Activated CD8-positive, alpha-beta memory T cell treated with anti-CD3 and anti-CD28 coated beads for 36 hours (primary cell): ENCODE measurements at regions not wholly inside any gene's neighbourhood (a gene's known extent, or its start where the extent isn't known, plus 50 kb on each side); places are given as distances from the start of the nearest gene placed in this dataset.

Experiments
- CTCF ChIA-PET: fragments of 350-600 bp; sonication (Branson Sonifier 250); formaldehyde crosslinking; loops from one replicate; lab custom pipeline; 2021; ENCODE audit warnings: antibody characterized with exemption; lab: Charles Lee
- POLR2A ChIA-PET: fragments of 350-600 bp; sonication (Branson Sonifier 250); formaldehyde crosslinking; loops from one replicate; lab custom pipeline; 2021; ENCODE audit warnings: antibody characterized with exemption; lab: Charles Lee

GRCh38 chr1:239829535-239829934 is 262.1 kb upstream of the FMN2 start:
- CTCF ChIA-PET: no interaction called here
- POLR2A ChIA-PET: no interaction called here

- CTCF ChIA-PET: no interaction called here
These were observed 259.9 kb upstream of the FMN2 start for GRCh38 chr1:239831577-239832355.

GRCh38 chr1:239833723-239834122 is 258.0 kb upstream of the FMN2 start:
- ChIA-PET CTCF (no interaction called here), POLR2A (no interaction called here)

More at GRCh38 chr1:239831577-239832355, 259.9 kb upstream of the FMN2 start:
- POLR2A ChIA-PET: no interaction called here

GRCh38 chr1:239835946-239836440 is 255.7 kb upstream of the FMN2 start:
- CTCF ChIA-PET: no interaction called here
- POLR2A ChIA-PET: no interaction called here

- CTCF ChIA-PET: no interaction called here
- POLR2A ChIA-PET: no interaction called here
These were observed 251.3 kb upstream of the FMN2 start for GRCh38 chr1:239840336-239840735.

- CTCF ChIA-PET: no interaction called here
- POLR2A ChIA-PET: no interaction called here
These were observed 250.9 kb upstream of the FMN2 start for GRCh38 chr1:239840790-239841189.

- POLR2A ChIA-PET: no interaction called here
- CTCF ChIA-PET: interaction anchor here (0.6 kb wide), 1 partner anchor 95 kb away, joined by 3 read pairs; no protein-coding TSS in a partner anchor
These were observed 250.1 kb upstream of the FMN2 start for GRCh38 chr1:239841631-239842030.

GRCh38 chr1:239843541-239843940 is 248.1 kb upstream of the FMN2 start:
- POLR2A ChIA-PET: no interaction called here
- CTCF ChIA-PET: no interaction called here

- CTCF ChIA-PET: no interaction called here
- POLR2A ChIA-PET: no interaction called here
These were observed 246.8 kb upstream of the FMN2 start for GRCh38 chr1:239844833-239845232.

GRCh38 chr1:239854922-239855321 is 236.8 kb upstream of the FMN2 start:
- POLR2A ChIA-PET: no interaction called here
- CTCF ChIA-PET: no interaction called here

- ChIA-PET POLR2A (no interaction called here), CTCF (no interaction called here)
These were observed 235.6 kb upstream of the FMN2 start for GRCh38 chr1:239856067-239856466.

GRCh38 chr1:239856924-239857323 is 234.8 kb upstream of the FMN2 start:
- ChIA-PET CTCF (no interaction called here), POLR2A (no interaction called here)

- POLR2A ChIA-PET: no interaction called here
- CTCF ChIA-PET: no interaction called here
These were observed 233.6 kb upstream of the FMN2 start for GRCh38 chr1:239858057-239858456.

- CTCF ChIA-PET: no interaction called here
These were observed 233.2 kb upstream of the FMN2 start for GRCh38 chr1:239858529-239858928.

GRCh38 chr1:239861985-239862384 is 229.7 kb upstream of the FMN2 start:
- CTCF ChIA-PET: no interaction called here
- POLR2A ChIA-PET: no interaction called here

More at GRCh38 chr1:239858529-239858928, 233.2 kb upstream of the FMN2 start:
- POLR2A ChIA-PET: no interaction called here

- ChIA-PET POLR2A (no interaction called here), CTCF (interaction anchor here (0.5 kb wide), 1 partner anchor 334 kb away, joined by 3 read pairs; no protein-coding TSS in a partner anchor)
These were observed 223.4 kb upstream of the FMN2 start for GRCh38 chr1:239868058-239868832.

- ChIA-PET CTCF (no interaction called here), POLR2A (no interaction called here)
These were observed 221.5 kb upstream of the FMN2 start for GRCh38 chr1:239870194-239870593.

- ChIA-PET CTCF (no interaction called here), POLR2A (no interaction called here)
These were observed 219.1 kb upstream of the FMN2 start for GRCh38 chr1:239872626-239873025.

GRCh38 chr1:239874831-239875230 is 216.9 kb upstream of the FMN2 start:
- POLR2A ChIA-PET: no interaction called here
- CTCF ChIA-PET: no interaction called here

GRCh38 chr1:239879321-239880170 is 212.1 kb upstream of the FMN2 start:
- ChIA-PET POLR2A (no interaction called here), CTCF (no interaction called here)
